CD14-positive monocyte (primary cell): ENCODE measurements at regions not wholly inside any gene's neighbourhood (a gene's known extent, or its start where the extent isn't known, plus 50 kb on each side); places are given as distances from the start of the nearest gene placed in this dataset.

Experiments
- DNase-seq, 3 donors: peaks; one replicate each; pipeline ENCODE4 v3.0.0-alpha.2; 2011 to 2022
- H2AFZ ChIP-seq: 2 replicates; pipeline ENCODE4 v1.6.0; 2012; ENCODE audit warnings: mild to moderate bottlenecking, low read depth, low read length, inconsistent platforms; ENCODE audit not compliant: insufficient read depth, poor library complexity, severe bottlenecking
- H3K27ac ChIP-seq, 2 donors: 1 replicate in 1 of 2; 2 replicates in 1 of 2; pipeline ENCODE4 v1.5.1; 2012 to 2013; ENCODE audit warnings: low read length in 2 of 2, control low read depth in 1 of 2, inconsistent platforms in 1 of 2, low read depth in 1 of 2, mild to moderate bottlenecking in 1 of 2
- H3K27me3 ChIP-seq, 2 donors: one replicate each; pipeline versions ENCODE4 v1.6.0 to v1.6.1; 2011 to 2013; ENCODE audit warnings: low read length in 2 of 2; ENCODE audit not compliant: control insufficient read depth in 2 of 2, insufficient read depth in 2 of 2
- H3K36me3 ChIP-seq, 2 donors: replicated peaks in 1 of 2; 1 replicate in 1 of 2; 2 replicates in 1 of 2; pipeline versions ENCODE4 v1.5.1 to v1.6.1; 2012 to 2013; ENCODE audit warnings: low read length in 2 of 2, control low read depth in 1 of 2, inconsistent platforms in 1 of 2, mild to moderate bottlenecking in 1 of 2; ENCODE audit not compliant: insufficient read depth in 2 of 2, control insufficient read depth in 1 of 2
- H3K4me1 ChIP-seq, 2 donors: 1 replicate in 1 of 2; 2 replicates in 1 of 2; pipeline versions ENCODE4 v1.5.1 to v1.6.1; 2012 to 2013; ENCODE audit warnings: low read length in 2 of 2, control low read depth in 1 of 2, inconsistent platforms in 1 of 2, mild to moderate bottlenecking in 1 of 2, moderate library complexity in 1 of 2; ENCODE audit not compliant: insufficient read depth in 2 of 2, control insufficient read depth in 1 of 2
- H3K4me2 ChIP-seq: replicated peaks from 2 replicates; pipeline ENCODE3; 2012; ENCODE audit warnings: low read length, moderate library complexity, mild to moderate bottlenecking; ENCODE audit not compliant: poor library complexity, severe bottlenecking; ENCODE audit errors: extremely low read depth
- H3K4me3 ChIP-seq, 3 experiments: fragments of 200-600 bp in 1 of 3; sonication (generic) in 1 of 3; replicated peaks in 1 of 3; 1 replicate in 2 of 3; 2 replicates in 1 of 3; pipeline ENCODE4 v1.5.1; 2011 to 2013; ENCODE audit warnings: low read length in 3 of 3, mild to moderate bottlenecking in 3 of 3, control low read depth in 2 of 3, low read depth in 2 of 3, inconsistent platforms in 1 of 3, moderate library complexity in 1 of 3
- H3K79me2 ChIP-seq: 2 replicates; pipeline ENCODE4 v1.6.0; 2012; ENCODE audit warnings: mild to moderate bottlenecking, control low read depth, inconsistent platforms, low read length, moderate library complexity; ENCODE audit not compliant: insufficient read depth
- H3K9ac ChIP-seq: 2 replicates; pipeline ENCODE4 v1.6.0; 2017; ENCODE audit warnings: low read length, mild to moderate bottlenecking; ENCODE audit not compliant: insufficient read depth, poor library complexity, severe bottlenecking
- H3K9me3 ChIP-seq, 2 donors: replicated peaks in 1 of 2; 1 replicate in 1 of 2; 2 replicates in 1 of 2; pipeline versions ENCODE4 v1.5.1 to v1.6.1; 2012 to 2013; ENCODE audit warnings: low read length in 2 of 2, control low read depth in 1 of 2; ENCODE audit not compliant: control insufficient read depth in 1 of 2, insufficient read depth in 1 of 2
- H4K20me1 ChIP-seq: 2 replicates; pipeline ENCODE4 v1.6.0; 2012; ENCODE audit warnings: mild to moderate bottlenecking, low read length, control low read depth, moderate library complexity; ENCODE audit not compliant: insufficient read depth
- H3K27ac Mint-ChIP-seq, 7 donors: one replicate each; pipeline ENCODE4 v1.8.0; 2020; ENCODE audit warnings: mild to moderate bottlenecking in 7 of 7, mixed read lengths in 7 of 7, moderate library complexity in 6 of 7, inconsistent platforms in 2 of 7
- H3K27me3 Mint-ChIP-seq, 3 donors: one replicate each; pipeline ENCODE4 v1.8.0; 2021 to 2022; ENCODE audit warnings: low read depth in 3 of 3, mild to moderate bottlenecking in 3 of 3, mixed read lengths in 3 of 3, moderate library complexity in 3 of 3, inconsistent platforms in 1 of 3
- H3K36me3 Mint-ChIP-seq, 2 donors: one replicate each; pipeline ENCODE4 v1.8.0; 2020; ENCODE audit warnings: mixed read lengths in 2 of 2, inconsistent platforms in 1 of 2, mild to moderate bottlenecking in 1 of 2
- H3K4me1 Mint-ChIP-seq: one replicate; pipeline ENCODE4 v1.8.0; 2020; ENCODE audit warnings: mild to moderate bottlenecking, mixed read lengths
- H3K4me3 Mint-ChIP-seq, 2 donors: one replicate each; pipeline ENCODE4 v1.8.0; 2020; ENCODE audit warnings: mild to moderate bottlenecking in 2 of 2, mixed read lengths in 2 of 2, moderate library complexity in 1 of 2
- H3K9me3 Mint-ChIP-seq, 7 donors: one replicate each; pipeline ENCODE4 v1.8.0; 2020 to 2022; ENCODE audit warnings: mixed read lengths in 7 of 7, mild to moderate bottlenecking in 6 of 7, moderate library complexity in 6 of 7, inconsistent platforms in 2 of 7
- WGBS: methylation state at CpG from one replicate; pipeline ENCODE4 v1.1.5; 2013; ENCODE audit warnings: missing lambda C conversion rate; ENCODE audit not compliant: insufficient coverage; 5-methylcytosine and 5-hydroxymethylcytosine counted together
- intact Hi-C, 2 donors: fragments of 100-400 bp; cut with micrococcal nuclease; formaldehyde crosslinking; loops; one replicate each; pipeline versions ENCODE4 v1.15.0 to v1.15.1; 2023
- TF ChIP-seq, protein P1 (sequence below): fragments of 200-600 bp; IDR thresholded peaks from one replicate; pipeline ENCODE4 v1.8.0; 2022; ENCODE audit warnings: antibody characterized with exemption, mild to moderate bottlenecking

DNA sequence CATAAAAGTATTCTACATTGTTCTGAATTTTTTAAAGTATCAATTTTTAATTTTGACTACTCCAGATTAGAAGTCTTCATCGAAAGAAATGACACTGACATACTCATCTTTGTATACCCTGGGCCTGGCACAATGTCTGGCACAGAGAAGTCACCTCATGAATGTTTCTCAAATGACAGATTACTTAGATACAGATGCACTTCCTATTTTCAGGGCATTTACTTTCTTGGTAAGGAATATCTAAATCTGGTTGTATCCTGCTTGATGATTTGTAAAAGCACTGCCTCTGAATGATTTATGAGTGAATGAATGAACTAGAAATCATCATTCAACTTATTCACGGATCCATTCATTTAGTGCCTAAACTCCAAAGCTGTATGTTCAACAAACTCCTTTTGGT, 1784.7 kb downstream of the LRRC4C start:
- no CpG with 5 or more reads among the region's 2 CpGs for WGBS
- Mint-ChIP-seq H3K4me3 (no peak overlapping the region), H3K9me3 (peaks cover 0 to 11% (median 3%) of the 10 kb centered on the region in 7 donors), H3K27me3 (no peaks in the 10 kb centered on the region), H3K27ac (no peak overlapping the region), H3K4me1 (no peaks in the 10 kb centered on the region), H3K36me3 (no peaks in the 10 kb centered on the region)
- Histone ChIP-seq H3K4me1 (no peaks in the 10 kb centered on the region), H3K4me3 (no peak overlapping the region), H3K79me2 (no peaks in the 10 kb centered on the region), H3K27me3 (no peaks in the 10 kb centered on the region), H3K9me3 (peaks cover 9% of the 10 kb centered on the region in 2 donors), H4K20me1 (no peaks in the 10 kb centered on the region), H3K36me3 (no peaks in the 10 kb centered on the region), H3K4me2 (no peak overlapping the region), H3K27ac (no peak overlapping the region), H3K9ac (no peak overlapping the region), H2AFZ (no peak overlapping the region)
- TF ChIP-seq, protein P1, sequence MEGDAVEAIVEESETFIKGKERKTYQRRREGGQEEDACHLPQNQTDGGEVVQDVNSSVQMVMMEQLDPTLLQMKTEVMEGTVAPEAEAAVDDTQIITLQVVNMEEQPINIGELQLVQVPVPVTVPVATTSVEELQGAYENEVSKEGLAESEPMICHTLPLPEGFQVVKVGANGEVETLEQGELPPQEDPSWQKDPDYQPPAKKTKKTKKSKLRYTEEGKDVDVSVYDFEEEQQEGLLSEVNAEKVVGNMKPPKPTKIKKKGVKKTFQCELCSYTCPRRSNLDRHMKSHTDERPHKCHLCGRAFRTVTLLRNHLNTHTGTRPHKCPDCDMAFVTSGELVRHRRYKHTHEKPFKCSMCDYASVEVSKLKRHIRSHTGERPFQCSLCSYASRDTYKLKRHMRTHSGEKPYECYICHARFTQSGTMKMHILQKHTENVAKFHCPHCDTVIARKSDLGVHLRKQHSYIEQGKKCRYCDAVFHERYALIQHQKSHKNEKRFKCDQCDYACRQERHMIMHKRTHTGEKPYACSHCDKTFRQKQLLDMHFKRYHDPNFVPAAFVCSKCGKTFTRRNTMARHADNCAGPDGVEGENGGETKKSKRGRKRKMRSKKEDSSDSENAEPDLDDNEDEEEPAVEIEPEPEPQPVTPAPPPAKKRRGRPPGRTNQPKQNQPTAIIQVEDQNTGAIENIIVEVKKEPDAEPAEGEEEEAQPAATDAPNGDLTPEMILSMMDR = no peak
- intact Hi-C loops = no loop called here
- DNase-seq = no peak

DNA sequence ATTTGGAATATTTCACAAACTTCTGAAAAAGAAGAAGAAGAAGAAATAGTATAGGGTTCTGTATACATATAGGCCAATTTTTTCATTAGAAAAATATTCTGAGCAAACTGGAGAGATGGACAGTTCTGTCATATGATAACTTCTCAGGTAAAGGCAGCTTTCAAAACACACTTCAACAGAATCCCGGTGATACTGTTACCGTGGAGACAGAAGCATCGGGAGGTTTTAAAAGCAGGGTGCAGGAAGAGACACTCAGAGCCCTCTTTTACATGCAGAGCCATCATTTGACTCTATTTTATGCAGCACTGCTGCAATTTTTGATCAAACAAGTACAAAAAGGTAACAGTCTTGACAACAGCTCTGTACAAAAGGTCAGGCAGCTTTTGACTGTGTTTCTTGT, 1785.4 kb downstream of the LRRC4C start:
- 83% methylated on average over 1 of the region's 3 CpGs for WGBS
- TF ChIP-seq, protein P1 = no peak
- Histone ChIP-seq H2AFZ (no peak overlapping the region), H3K4me1 (no peaks in the 10 kb centered on the region), H3K36me3 (no peaks in the 10 kb centered on the region), H3K79me2 (no peaks in the 10 kb centered on the region), H3K27me3 (no peaks in the 10 kb centered on the region), H3K9me3 (peaks cover 3 to 7% of the 10 kb centered on the region in 2 donors), H4K20me1 (no peaks in the 10 kb centered on the region), H3K27ac (no peak overlapping the region), H3K9ac (no peak overlapping the region), H3K4me3 (no peak overlapping the region), H3K4me2 (no peak overlapping the region)
- DNase-seq = no peak
- no peak overlapping the region for H3K27ac Mint-ChIP-seq
- intact Hi-C loops = no loop called here
- H3K36me3 Mint-ChIP-seq = no peaks in the 10 kb centered on the region
- no peaks in the 10 kb centered on the region for H3K27me3 Mint-ChIP-seq
- no peaks in the 10 kb centered on the region for H3K4me1 Mint-ChIP-seq
- no peak overlapping the region for H3K4me3 Mint-ChIP-seq
- peaks cover 0 to 11% (median 3%) of the 10 kb centered on the region in 7 donors for H3K9me3 Mint-ChIP-seq
